CD4-positive, alpha-beta T cell treated with Interleukin-17A for 1 hour (primary cell): ENCODE measurements at regions not wholly inside any gene's neighbourhood (a gene's known extent, or its start where the extent isn't known, plus 50 kb on each side); places are given as distances from the start of the nearest gene placed in this dataset.
"Not testable (repeated sequence)": the region's sequence is repeated elsewhere in the genome, so short reads cannot be mapped to it uniquely, and the experiment has no call there.

Experiments used
- DNase-seq: peaks from one replicate; pipeline ENCODE4 v3.0.0-alpha.2; 2020

DNA sequence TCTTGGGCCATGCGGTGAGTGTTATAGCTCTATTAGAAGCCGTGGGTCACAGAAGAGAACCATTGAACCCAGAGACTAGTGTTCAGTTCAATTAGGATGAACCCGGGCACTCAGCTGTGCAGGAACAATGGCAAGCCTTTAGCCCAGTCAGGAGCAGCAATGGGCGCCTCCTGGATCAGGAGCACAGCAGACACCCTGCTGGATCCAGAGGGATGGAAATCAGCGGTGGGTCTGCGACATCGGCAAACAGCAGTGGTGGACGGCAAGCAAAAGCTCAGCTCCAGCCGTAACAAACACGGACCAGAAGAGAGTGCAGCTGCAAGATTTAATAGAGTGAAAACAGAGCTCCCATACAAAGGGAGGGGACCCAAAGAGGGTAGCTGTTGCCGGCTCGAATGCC lies 228.3 kb upstream of the SPOPL start:
- not testable (repeated sequence) for DNase-seq

DNA sequence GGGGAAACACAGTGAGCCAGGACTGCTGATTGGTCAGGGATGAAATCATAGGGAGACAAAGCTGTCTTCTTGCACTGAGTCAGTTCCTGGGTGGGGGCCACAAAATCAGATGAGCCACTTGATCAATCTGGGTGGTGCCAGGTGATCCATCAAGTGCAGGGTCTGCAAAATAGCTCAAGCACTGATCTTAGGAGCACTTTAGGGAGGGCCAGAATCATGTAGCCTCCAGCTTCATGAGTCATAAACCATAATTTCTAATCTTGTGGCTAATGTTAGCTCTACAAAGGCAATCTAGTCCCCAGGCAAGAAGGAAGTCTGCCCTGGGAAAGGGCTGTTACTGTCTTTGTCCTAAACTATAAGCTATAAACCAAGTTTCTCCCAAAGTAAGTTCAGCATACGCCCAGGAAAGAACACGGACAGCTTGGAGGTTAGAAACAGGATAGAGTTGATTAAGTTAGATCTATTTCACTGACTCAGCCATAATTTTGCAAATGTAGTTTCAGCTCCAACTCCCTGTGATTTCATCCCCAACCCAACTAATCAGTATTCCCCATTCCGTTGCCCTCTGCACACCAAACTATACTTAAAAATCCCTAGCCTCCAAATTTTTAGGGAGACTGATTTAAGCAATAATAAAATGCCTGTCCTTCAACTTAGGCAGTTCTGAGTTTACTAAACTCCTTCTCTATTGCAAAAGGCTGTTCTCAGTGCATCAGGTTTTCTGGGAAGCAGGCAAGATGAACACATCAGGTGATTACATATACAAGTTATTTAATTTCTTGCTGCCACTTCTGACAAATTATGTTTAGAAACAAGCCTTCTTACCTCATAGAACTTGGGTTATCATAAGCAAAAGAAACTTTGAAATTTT lies 226.9 kb upstream of the SPOPL start:
- no peak for DNase-seq

DNA sequence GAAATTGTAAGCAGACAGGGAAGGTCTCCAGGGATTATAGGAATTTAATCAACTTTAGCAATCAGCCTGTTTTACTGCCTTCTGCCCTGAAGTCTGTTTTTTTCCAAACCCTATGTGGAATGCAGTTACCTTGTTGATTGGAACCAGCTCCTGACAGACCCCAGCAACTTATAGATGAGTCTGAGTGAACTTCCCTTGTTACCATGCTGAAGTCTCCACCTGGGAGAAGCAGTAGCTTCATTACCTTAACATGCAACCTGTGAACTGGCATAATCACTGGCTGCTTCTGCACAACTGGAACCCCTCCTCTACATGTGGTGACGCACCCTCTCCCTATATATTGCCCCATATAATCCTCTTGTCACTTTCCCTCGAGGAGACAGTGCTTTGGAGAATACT lies 226.3 kb upstream of the SPOPL start:
- no peak for DNase-seq

DNA sequence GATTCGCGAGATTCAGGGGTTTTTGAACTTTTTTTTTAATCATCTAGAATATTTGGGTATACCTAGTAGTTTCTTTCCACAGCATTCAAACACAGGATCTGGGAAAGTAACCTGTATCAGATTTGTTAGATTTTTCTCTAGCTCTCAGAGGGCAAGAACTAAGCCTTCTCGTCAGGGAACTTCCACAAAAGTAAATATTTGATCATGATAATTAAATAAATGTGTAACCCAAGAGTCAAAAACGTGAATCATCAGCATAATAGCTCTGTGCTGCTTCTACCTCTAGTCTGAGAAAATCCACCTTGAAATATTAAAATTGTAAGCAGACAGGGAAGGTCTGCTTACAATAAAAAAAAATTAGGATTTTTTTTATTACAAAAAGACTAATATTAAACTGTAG lies 225.7 kb upstream of the SPOPL start:
- DNase-seq, result no peak

DNA sequence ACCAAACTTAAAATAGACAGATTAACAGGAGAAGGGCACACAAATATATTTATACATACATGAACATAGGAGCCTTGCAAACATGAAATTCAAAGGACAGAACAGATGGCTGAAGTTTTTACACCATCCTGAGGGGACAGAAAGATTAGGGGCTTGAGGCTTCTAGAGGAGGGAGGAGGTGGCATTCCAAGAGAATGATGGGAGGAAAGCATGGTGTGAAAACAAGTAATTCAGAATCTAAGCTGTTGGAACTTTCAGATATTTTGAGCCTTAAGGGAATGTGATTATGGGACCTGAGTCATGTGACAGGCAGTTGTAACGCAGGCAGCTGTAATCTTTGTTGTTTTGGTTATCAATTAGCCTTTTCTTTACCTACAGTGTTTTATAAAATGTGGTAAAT lies 225.2 kb upstream of the SPOPL start:
- no peak for DNase-seq

DNA sequence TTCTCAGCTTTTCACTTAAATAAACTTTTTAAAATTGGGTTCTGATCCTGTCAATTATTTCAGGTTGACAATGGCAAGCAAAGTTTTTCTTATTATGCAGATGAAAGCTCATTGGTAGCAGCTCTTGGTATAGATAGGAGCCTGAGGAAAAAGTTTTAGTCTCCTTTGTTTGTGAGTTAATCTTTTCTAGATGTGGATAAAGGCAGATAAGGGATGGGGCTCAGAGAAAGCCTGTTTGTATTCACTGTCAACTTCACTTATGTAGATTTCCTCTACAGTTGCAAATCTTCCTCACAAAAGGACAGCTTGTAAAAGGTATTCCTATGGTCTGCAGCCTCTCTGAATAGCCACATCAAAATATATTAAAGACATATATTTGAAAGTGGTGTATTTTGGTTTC lies 224.5 kb upstream of the SPOPL start:
- no peak for DNase-seq

DNA sequence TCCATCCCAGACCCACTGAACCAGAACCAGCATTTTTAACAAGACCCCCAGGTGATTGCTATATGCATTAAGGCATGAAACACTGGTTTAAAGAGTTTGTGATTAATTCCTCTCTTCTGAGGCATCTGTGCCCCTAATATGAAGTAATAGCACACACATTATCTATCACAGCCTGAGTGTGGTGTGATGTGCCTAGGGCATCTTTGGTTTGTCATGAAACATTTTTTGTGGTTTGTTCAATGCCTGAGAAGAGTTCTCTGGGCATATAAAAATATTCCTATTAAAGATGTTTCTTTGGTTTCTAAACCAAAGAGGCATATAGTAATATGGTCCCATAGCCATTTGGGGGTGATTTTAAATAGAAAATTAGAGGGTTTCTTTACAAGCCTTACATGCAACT lies 221.7 kb upstream of the SPOPL start:
- no peak for DNase-seq

DNA sequence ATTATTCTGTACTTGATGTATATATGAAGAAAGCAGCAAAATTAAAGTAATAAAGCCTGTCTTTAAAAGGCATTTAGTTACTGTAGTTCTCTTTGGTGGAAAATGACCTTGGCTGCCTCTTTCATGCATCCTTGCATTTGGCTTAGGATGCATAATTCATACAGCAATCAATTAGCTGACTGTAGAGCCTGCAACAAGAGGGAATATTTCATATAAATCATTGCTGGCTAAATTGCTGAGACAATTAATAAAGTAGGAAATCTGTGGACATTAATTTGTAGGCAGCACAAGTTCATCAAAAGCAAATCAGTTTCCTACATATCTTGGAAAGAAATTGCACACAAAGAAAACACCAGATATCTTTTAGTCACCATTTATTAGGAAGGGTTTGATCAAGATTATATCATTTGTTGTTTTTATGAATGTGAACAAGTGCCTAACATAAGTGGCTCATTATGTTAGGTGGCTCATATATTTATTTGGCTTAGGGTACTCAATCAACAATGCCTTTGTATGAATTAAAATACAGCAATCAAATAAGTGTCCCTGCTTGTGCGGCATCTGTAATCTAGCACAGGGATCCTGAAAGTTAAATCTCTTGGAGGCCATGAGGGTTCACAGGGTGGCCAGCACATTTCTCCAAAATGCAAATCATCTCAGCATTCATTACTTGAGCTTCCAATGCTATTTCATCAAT lies 220.4 kb upstream of the SPOPL start:
- DNase-seq, result no peak

DNA sequence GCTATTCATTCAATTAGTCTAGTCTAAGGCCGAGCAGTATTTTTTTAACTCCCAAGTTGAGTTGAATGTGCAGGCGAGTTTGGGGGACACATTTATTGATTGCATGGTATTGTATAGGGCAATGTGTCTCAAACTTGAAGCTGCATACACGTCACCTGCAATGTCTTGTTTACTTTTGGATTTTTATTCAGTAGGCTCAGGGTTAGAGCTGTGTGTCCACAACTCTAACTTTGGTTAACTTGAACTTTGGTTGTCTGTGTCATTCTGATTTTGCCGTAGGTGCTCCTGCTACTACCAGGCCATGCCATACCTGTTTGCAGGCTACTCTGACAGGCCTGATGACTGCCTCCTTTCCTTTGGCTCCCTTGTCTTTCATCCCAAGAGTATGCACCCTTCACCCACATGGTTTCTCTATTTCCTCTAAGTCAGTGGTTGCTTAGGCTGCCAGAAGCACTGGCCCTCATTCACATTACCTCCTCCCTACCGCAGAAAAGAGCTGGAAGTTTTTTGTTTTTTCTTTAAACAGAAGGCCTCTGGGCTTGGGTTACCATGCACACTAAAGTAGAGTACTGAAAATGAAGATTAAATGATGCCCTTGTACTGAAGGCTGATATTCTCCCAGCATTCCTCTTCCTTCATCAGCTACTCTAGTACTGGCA lies 219.4 kb upstream of the SPOPL start:
- no peak for DNase-seq

DNA sequence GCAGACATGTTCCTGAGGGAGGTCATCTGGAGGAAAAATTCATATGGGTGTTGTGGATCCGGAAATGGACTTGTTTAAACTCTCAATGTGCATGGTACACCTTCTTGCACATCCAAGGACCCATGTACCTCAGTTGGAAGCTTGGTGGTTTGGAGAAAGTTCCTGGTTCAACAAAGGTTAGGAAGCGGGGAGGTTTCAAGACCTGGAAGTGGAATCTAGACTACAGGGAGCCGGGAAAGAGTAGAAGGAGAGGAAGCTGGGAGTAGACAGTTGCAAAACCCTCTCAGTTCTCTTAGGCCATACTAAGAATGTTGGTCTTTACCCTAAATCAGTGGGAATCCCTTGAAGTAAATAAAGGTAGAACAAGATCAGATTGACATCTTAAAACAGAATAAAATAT lies 209.8 kb upstream of the SPOPL start:
- DNase-seq, result no peak

DNA sequence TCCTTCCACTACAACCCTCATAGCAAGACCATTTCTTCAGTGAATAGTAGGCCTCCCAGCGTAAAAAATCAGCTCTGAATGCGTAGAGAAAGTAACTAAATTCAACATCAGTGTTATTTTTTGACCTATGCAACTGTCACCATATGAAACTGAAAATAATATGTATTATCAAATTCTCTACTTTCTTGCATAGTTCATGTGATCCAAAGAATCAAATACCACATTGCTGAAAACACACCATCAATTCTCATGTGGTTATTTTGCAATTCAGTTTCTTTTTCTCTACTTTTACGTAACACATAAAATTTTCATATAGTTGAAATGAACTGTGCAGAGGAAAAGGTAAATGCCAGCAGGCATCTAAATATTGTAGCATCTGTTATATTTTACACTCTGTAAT lies 208.5 kb upstream of the SPOPL start:
- DNase-seq, result no peak

DNA sequence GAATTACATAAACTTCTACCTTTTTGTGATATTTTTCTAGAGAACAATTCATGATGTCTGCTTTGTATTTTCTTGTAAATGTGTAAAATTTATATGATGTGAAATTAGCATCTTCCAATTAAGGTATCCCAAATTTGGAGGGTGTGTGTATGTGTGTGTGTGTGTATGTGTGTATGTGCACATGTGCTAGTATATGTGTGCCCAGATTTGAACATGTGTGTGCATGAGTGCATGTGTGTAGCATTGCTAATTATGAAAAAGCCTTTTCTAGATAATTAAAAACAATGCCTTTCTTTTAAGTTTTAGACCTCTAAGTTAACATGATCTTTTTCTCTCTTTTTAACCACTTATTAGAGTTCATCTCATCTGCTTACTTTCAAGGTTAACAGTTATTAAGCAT lies 208.0 kb upstream of the SPOPL start:
- no peak for DNase-seq

DNA sequence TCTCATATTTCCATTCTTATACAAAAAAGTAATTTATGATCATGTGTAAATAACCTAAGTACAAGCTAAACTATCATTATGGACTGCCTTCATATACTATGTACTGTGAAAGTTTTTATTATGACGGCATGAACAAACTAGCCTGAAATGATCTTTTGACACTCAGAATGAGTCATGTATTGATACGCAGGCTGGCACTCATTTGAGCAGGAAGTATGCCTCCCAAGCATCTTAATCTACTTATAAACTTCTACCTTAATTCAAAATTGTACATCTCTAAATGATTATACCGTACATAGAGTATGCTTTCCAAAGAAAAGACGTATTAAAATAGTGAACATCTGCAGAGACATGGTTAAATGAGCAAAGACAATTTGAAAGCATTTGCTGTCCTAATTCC lies 207.1 kb upstream of the SPOPL start:
- DNase-seq, result no peak

DNA sequence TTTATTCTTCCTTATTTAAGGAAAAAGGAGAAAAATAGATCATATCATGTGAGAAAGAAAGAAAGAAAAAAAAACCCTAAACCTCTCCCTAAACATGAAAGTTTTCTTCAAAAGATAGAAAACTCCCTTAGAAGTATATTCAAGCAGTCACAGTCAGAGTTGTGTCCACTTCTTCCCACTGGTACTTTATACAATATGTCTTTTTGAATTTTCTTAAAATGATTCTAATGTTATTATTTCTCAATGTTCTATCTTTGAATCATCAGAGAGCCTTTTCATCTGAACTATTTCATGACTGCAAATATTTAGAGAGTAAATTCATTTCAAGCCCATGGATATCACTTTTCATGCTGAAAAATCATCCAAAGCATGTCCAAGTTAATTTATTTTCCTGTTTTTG lies 205.2 kb upstream of the SPOPL start:
- DNase-seq, result no peak

DNA sequence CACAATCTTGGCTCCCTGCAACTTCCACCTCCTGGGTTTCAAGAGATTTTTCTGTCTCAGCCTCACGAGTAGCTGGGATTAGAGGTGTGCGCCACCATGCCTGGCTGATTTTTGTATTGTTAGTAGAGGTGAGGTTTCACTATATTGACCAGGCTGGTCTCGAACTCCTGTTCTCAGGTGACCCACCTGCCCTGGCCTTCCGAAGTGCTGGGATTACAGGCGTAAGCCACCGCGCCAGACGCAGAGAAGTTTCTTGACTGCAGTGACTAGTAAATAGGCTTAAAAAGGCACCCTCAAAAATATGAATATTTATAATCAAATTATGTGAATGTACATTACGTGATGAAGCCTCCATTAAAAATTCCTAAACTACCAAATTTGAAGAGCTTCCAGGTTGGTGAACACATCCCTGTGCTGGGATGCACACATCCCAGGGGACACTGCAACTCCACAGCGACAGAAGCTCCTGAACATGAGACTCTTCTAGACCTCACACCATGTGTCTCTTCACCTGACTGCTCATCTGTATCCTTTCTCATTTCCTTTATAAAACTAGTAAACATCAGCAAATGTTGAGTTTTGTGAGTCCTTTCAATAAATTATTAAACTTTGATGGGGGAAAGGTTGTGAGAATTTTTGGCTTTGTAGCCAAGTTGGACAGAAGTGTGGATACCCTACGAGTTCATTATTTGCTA lies 203.3 kb upstream of the SPOPL start:
- DNase-seq, result no peak

DNA sequence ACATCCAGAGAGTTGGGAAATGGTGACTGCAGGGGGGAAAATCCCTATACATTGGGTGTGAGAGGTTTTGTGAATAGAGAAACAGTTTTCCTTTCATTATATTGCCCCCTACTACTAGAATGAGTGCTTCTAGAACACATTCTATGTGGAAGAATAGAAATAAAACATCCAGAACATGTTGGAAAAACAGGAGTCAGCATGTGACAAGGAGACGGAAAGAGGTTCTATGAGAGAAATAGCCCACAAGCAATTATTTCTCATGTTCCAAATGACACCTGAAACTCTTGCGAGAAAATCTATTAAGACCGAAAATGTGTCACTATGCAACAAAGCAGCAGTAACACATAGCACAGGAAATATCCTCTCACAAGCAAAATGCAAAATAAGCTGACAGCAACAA lies 202.7 kb upstream of the SPOPL start:
- DNase-seq, result no peak

DNA sequence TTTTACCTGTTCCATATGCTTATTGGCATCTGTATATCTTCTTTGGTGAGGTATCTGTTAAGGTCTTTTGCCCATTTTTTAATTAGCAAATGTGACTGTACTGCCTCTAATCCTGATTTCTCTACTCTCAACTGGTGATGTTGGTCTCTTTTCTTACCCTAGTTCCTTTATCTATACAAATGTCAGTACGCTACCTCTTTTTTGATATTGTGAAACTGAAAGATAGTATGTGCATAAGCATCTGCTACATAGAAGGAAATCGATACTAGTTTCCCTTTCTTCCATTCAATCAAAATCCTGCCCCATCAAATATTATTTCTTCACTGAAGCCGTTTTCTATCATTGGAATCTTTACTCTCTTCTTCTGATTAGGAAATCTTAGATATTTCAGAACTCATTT lies 194.9 kb upstream of the SPOPL start:
- no peak for DNase-seq

DNA sequence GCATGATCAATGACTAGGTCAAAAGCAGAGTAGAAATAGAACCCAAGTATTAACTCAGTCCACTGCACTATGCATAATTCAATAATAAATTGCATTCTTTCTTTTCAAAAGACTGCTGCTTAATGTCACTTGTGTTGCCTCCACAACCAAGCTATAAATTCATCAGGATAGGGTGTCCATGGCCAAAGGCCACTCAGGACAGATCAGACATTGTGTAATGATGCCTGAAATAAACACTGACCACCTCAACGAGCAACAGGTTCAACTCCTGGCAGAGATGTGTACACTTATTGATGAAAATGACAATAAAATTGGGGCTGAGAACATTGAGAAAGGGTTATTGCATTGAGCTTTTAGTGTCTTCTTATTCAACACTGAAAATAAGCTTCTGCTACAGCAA lies 194.5 kb upstream of the SPOPL start:
- DNase-seq, result no peak

DNA sequence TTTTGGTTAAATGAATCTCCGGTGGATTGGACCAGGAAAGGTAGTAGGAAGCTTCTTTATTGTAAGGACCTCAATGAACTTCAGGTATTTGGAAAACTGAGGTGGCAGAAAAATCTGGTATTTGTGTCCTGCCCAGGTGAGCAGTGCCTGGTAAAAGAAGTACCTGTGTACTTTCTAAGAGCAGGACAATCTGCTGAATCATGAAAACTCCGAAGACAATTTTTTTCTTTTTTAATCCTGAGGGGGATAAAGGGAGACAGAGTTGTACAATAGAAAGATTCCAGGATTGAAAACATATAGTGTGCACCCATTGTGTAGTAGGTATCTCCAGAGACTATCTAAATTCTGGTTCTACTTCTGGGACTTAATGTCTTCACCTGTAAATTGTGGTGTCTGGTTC lies 191.8 kb upstream of the SPOPL start:
- DNase-seq, result no peak

DNA sequence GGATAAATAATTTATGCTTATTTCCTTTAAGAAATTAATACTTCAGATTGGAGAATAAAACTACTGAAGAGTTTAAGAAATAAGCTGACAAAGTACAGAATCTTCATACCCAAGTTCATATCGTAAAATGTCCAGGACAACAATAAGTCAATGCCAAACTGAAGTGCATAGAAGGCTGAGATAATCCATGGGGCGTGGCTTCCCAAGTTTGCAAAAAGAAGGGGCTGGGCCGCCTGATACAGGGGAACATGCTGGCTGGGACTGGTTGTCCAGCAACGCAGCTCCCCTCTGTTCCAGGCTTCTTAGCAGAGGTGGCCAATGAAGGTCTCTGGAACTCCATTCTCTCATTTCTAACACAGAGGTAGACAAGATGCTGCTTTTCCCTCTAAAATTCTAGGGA lies 189.5 kb upstream of the SPOPL start:
- no peak for DNase-seq

DNA sequence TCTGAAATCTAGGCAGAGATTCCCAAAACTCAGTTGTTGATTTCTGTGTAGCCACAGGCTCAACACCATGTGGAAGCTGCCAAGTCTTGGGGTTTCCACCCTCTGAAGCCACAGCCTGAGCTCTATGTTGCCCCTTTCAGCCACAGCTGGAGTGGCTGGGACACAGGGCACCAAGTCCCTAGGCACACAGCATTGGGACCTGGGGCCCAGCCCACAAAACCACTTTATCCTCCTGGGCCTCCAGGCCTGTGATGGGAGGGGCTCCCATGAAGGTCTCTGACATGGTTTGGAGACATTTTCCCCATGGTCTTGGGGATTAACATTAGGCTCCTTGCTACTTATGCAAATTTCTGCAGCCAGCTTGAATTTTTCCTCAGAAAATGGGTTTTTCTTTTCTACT lies 186.0 kb upstream of the SPOPL start:
- DNase-seq, result not testable (repeated sequence)

DNA sequence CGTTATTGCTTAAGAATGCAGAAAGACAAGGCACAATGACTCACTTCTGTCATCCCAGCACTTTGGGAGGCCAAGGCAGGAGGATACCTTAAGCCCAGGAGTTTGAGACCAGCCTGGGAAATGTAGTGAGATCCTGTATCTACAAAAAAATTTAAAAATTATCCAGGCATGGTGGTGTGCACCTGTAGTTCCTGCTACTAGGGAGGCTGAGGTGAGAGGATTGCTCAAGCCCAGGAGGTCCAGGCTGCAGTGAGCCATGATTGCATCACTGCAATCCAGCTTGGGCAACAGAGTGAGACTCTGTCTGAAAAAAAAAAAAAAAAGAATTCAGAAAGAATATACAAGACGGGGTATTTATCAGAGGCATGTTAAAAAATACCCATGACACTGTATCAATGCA lies 182.0 kb upstream of the SPOPL start:
- no peak for DNase-seq

DNA sequence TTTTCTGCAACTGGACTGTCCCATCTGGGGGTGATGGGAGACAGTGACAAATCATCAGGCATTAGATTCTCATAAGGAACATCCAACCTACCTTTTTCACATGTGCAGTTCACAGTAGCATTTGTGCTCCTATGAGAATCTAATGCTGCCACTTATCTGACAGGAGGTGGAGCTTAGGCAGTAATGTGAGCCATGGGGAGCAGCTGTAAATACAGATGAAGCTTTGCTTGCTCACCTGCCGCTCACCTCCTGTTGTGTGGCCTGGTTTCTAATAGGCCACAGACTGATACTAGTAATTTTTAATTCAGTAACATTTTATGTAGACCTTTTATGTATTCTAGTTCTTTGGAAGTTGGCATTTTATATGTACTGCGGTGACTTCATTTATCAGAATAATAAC lies 180.1 kb upstream of the SPOPL start:
- DNase-seq, result no peak
